Gastroesophageal sphincter (tissue), 3 donors: ENCODE measurements at regions not wholly inside any gene's neighbourhood (a gene's known extent, or its start where the extent isn't known, plus 50 kb on each side); places are given as distances from the start of the nearest gene placed in this dataset.

Experiments
- CTCF ChIP-seq, 4 experiments: fragments of 200-600 bp in 2 of 4; fragments of 450-650 bp in 2 of 4; sonication (generic) in 1 of 4; IDR thresholded peaks; one replicate each; pipeline ENCODE4 v1.5.1; 2017 to 2019; ENCODE audit warnings: antibody characterized with exemption in 4 of 4, mild to moderate bottlenecking in 2 of 4, moderate library complexity in 2 of 4
- EP300 ChIP-seq: sonication (generic); formaldehyde crosslinking; IDR thresholded peaks from one replicate; pipeline ENCODE4 v1.6.1; 2017; ENCODE audit warnings: antibody characterized with exemption, mild to moderate bottlenecking
- POLR2A ChIP-seq, 2 donors: fragments of 450-650 bp; IDR thresholded peaks; one replicate each; pipeline ENCODE4 v1.6.1; 2017; ENCODE audit warnings: antibody characterized with exemption in 2 of 2, mild to moderate bottlenecking in 2 of 2, moderate library complexity in 1 of 2
- POLR2AphosphoS5 ChIP-seq: sonication (generic); formaldehyde crosslinking; IDR thresholded peaks from one replicate; pipeline ENCODE4 v1.6.1; 2017; ENCODE audit warnings: antibody characterized with exemption

GRCh38 chr11:70705930-70706329, 307.6 kb downstream of the CTTN start:
- no peak for TF ChIP-seq POLR2A (IDR thresholded peaks at IDR 0.05)
- TF ChIP-seq CTCF (IDR thresholded peaks at IDR 0.05): no peak
- no peak for TF ChIP-seq EP300
- no peak for TF ChIP-seq POLR2AphosphoS5
